GM12875 (cell line): ENCODE measurements at regions not wholly inside any gene's neighbourhood (a gene's known extent, or its start where the extent isn't known, plus 50 kb on each side); places are given as distances from the start of the nearest gene placed in this dataset.
A peak's percentile ranks its signal among the peaks of the same experiment; 100 is the strongest.

Experiments used
- H3K4me3 ChIP-seq: one replicate; pipeline ENCODE4 v1.5.1; 2011; ENCODE audit warnings: low read depth, low read length, control low read depth
- TF ChIP-seq, protein P1 (sequence below): IDR thresholded peaks from 2 replicates; pipeline ENCODE4 v1.5.1; 2011; ENCODE audit warnings: low read depth, mild to moderate bottlenecking, control low read depth, inconsistent platforms, low read length, moderate library complexity, borderline replicate concordance; ENCODE audit not compliant: insufficient read depth

DNA sequence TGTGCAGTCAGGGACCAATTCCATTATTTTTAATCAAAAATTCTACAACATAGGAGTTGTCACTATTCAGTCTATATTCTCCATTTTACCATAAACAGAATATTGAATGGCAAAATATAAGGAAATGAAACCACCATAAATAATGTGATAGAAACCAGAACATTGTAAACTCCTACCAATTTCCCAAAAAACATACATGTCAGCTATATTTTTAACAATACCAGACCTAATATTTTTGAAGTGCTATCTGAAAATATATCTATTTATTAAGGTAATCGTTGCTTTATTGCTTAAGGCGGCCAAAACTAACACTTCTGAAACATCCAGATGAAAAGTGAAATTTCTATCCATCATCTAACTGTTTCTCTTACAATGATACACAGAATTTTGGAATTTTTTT lies 123.0 kb upstream of the C11orf58 start:
- H3K4me3 ChIP-seq, result no peak overlapping the region
- TF ChIP-seq, protein P1, sequence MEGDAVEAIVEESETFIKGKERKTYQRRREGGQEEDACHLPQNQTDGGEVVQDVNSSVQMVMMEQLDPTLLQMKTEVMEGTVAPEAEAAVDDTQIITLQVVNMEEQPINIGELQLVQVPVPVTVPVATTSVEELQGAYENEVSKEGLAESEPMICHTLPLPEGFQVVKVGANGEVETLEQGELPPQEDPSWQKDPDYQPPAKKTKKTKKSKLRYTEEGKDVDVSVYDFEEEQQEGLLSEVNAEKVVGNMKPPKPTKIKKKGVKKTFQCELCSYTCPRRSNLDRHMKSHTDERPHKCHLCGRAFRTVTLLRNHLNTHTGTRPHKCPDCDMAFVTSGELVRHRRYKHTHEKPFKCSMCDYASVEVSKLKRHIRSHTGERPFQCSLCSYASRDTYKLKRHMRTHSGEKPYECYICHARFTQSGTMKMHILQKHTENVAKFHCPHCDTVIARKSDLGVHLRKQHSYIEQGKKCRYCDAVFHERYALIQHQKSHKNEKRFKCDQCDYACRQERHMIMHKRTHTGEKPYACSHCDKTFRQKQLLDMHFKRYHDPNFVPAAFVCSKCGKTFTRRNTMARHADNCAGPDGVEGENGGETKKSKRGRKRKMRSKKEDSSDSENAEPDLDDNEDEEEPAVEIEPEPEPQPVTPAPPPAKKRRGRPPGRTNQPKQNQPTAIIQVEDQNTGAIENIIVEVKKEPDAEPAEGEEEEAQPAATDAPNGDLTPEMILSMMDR, result no peak

DNA sequence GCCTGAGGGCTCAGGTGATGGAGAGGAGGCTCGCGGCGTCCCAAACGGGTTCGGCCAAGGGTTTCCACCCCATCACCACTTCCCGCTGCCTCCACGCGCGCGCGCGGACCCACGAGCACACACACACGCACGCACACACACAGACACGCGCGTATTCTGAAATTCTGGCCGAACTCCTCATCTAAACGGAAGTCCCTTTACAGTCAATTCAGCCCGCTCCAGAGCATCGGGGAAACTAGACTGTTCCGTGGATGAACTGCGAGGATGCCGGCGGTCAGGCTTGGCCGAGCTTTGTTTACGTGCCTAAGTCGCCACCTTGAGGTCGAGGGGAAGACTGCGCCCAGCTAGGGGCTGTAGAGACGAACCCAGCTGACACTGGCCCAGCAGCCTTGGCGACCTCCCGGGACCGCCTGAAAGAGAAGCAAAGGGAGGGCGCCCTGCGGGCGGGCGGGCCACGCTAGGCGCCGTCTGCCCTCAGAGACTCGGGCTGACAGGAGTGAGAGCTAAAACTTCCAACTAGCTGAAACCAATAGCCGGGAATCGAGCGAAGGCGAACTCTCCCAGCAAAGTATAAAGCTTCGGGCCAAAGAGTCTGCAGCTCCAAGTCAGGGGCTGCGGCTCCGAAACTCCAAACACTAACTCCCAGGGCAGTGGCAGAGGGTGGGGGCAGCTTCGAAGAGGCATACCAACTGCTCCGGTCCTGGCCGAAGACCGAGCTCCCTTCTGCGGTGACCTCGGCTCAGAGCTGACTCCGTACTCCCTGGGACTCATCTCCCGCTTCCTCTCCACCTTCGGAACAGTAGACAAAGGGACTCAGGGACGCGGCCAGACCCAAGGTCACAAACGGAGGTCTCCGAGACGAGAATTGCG lies 124.7 kb upstream of the C11orf58 start:
- peak overlapping the region; percentile 24 for H3K4me3 ChIP-seq
- TF ChIP-seq, protein P1, result peak; percentile 93

DNA sequence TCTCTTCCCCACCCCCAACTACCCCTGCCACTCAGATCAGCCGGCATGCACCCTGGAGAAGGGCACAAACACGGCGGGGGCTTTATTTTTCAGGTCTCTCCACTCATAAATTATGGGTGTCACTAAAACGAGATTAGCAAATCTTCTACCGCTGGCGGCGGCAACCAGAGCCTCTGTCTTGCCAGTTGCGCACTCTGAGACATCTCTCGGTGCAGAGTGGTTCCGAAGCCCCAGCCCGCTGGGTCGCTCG lies 125.3 kb upstream of the C11orf58 start:
- H3K4me3 ChIP-seq, result no peak overlapping the region
- TF ChIP-seq, protein P1, result no peak

DNA sequence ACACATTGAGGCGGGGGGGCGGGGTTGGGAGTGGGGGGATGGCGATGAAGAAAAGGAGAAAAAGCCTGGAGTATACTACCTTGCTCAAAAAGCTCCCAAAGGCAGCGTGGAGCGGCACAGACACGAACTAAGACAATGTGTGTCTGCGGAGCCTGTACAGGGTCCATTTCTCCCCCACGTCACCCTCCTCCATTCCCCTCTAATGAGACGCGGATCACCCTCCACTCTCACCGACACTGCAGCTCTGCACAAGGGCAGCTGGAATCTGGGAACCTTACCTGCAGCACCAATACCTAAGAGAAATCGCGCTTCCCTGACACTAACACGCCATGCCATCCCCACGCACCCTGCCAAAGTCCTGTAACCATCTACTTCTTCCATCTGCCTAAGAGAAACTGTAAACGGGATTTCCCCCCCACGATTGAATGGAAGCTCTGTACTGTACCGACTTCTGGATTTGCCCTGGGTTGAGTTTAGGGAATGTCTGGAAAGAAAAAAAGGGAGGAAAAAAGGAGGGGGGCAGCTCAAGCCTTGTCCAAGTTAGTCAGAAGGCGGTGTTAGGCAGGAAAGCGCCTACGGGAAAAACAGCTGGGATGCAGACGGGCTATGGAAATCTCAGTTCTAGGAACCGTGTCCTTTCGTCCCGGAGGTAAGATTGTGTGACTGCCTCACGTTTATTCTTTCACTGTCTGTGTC lies 125.7 kb upstream of the C11orf58 start:
- TF ChIP-seq, protein P1, result no peak
- no peak overlapping the region for H3K4me3 ChIP-seq

DNA sequence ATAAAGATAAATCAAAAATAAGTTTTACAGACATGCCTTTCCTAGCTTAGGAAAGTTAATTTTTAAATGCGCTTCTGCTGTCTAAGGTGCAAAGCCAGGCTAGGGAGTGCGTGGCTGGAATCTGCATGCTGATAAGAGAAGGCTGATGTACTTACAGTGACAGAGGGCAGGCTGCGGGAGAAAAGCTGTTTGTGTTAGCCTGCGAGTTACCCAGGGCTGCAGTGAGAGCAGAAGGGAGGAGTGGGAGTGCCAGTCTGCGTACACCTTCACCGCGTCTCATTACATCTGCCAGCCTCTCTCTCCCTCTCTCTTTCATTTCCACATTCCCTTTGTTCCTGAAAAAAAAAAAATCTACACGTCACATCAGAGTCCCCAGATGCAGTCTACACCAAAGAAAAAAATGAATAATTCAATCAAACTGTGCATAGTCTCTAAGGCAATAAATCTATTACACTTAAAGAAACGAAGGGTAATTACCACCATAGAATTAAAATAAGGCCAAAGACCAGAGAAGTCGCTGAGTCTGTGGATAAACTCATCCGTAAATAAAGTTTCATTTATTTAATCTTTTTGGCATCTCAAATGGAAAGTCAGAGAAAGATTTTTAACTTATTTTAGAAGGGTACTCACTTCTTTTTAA lies 126.4 kb upstream of the C11orf58 start:
- no peak overlapping the region for H3K4me3 ChIP-seq

DNA sequence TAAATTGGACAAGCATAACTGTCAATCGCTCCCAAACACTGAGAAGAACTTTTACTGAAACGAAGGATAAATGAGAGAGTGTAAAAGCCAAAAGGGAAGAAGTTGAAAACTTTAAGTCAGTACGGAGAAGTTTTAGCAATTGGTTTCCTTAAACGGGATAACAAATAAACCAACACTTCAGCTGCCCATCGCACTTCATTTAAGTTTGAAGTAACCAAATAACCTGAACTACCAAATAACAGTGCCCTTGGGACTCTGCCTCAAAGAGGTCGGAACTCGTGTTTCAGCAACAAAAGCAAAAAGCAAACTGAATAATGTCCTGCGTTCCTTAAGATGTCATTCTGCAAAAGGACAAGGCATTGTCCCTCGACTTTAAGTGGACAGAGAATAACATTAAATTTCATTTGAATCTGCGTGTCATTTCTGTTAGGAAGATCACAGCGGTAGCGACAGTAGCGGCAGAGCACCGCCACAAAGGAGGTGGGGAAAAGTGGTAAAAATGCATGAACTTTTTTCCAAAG lies 127.0 kb upstream of the C11orf58 start:
- TF ChIP-seq, protein P1, result no peak
- H3K4me3 ChIP-seq, result no peak overlapping the region

More for the DNA sequence above, 126.4 kb upstream of the C11orf58 start:
- TF ChIP-seq, protein P1, result no peak
